ENCODE measurements at regions not wholly inside any gene's neighbourhood (a gene's known extent, or its start where the extent isn't known, plus 50 kb on each side); places are given as distances from the start of the nearest gene placed in this dataset.

DNA sequence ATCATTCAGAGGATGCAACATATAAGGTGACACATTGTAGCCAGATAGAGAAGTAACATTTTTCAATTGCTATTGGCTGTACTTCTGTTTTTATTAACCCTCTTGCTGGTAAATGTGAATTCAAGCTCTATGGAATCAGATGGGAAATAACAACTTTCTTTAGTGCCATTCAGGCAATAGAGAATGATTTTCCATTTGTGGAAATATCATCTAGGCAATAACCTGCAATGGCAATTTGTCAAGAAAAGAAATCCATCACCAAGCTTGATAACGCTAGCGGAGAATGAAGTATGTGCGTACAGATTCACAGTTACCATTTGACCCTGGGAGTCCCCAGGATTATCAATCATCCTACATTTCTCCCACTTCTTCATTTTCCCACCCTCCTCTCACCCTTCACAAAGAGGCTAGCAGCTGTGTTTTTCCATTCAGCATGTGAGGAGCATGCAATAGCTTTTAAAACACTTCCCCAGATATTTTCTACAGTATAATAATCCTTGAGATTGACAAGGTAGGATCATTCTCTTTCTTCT is 569.7 kb upstream of the KLF12 start (continued):
- TF ChIP-seq, protein P1, sequence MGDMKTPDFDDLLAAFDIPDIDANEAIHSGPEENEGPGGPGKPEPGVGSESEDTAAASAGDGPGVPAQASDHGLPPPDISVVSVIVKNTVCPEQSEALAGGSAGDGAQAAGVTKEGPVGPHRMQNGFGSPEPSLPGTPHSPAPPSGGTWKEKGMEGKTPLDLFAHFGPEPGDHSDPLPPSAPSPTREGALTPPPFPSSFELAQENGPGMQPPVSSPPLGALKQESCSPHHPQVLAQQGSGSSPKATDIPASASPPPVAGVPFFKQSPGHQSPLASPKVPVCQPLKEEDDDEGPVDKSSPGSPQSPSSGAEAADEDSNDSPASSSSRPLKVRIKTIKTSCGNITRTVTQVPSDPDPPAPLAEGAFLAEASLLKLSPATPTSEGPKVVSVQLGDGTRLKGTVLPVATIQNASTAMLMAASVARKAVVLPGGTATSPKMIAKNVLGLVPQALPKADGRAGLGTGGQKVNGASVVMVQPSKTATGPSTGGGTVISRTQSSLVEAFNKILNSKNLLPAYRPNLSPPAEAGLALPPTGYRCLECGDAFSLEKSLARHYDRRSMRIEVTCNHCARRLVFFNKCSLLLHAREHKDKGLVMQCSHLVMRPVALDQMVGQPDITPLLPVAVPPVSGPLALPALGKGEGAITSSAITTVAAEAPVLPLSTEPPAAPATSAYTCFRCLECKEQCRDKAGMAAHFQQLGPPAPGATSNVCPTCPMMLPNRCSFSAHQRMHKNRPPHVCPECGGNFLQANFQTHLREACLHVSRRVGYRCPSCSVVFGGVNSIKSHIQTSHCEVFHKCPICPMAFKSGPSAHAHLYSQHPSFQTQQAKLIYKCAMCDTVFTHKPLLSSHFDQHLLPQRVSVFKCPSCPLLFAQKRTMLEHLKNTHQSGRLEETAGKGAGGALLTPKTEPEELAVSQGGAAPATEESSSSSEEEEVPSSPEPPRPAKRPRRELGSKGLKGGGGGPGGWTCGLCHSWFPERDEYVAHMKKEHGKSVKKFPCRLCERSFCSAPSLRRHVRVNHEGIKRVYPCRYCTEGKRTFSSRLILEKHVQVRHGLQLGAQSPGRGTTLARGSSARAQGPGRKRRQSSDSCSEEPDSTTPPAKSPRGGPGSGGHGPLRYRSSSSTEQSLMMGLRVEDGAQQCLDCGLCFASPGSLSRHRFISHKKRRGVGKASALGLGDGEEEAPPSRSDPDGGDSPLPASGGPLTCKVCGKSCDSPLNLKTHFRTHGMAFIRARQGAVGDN (IDR thresholded peaks at IDR 0.05), result no peak
- TF ChIP-seq SUZ12 (IDR thresholded peaks at IDR 0.05; ENCODE audit: unreplicated experiment) (no peak), CEBPB (IDR thresholded peaks at IDR 0.05; ENCODE audit: borderline replicate concordance in 1 of 2, low read depth in 2 of 2, low read length in 2 of 2) (no peak), EP300 (IDR thresholded peaks at IDR 0.05; ENCODE audit: borderline replicate concordance in 1 of 2, control insufficient read depth in 1 of 2, low read depth in 2 of 2, low read length in 2 of 2) (no peak)
- TF ChIP-seq, protein P2, sequence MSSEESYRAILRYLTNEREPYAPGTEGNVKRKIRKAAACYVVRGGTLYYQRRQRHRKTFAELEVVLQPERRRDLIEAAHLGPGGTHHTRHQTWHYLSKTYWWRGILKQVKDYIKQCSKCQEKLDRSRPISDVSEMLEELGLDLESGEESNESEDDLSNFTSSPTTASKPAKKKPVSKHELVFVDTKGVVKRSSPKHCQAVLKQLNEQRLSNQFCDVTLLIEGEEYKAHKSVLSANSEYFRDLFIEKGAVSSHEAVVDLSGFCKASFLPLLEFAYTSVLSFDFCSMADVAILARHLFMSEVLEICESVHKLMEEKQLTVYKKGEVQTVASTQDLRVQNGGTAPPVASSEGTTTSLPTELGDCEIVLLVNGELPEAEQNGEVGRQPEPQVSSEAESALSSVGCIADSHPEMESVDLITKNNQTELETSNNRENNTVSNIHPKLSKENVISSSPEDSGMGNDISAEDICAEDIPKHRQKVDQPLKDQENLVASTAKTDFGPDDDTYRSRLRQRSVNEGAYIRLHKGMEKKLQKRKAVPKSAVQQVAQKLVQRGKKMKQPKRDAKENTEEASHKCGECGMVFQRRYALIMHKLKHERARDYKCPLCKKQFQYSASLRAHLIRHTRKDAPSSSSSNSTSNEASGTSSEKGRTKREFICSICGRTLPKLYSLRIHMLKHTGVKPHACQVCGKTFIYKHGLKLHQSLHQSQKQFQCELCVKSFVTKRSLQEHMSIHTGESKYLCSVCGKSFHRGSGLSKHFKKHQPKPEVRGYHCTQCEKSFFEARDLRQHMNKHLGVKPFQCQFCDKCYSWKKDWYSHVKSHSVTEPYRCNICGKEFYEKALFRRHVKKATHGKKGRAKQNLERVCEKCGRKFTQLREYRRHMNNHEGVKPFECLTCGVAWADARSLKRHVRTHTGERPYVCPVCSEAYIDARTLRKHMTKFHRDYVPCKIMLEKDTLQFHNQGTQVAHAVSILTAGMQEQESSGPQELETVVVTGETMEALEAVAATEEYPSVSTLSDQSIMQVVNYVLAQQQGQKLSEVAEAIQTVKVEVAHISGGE (CRISPR knock-in tag; IDR thresholded peaks at IDR 0.05), result no peak
